Mesenchymal stem cell (in vitro differentiated cells and primary cell): ENCODE measurements at regions not wholly inside any gene's neighbourhood (a gene's known extent, or its start where the extent isn't known, plus 50 kb on each side); places are given as distances from the start of the nearest gene placed in this dataset.

Source experiments
- DNase-seq: peaks from one replicate; pipeline ENCODE4 v3.0.0-alpha.2; 2013
- H2AFZ ChIP-seq: one replicate; pipeline ENCODE4 v1.6.1; 2013; ENCODE audit warnings: low read depth, mild to moderate bottlenecking, control low read depth, inconsistent platforms, low read length, moderate library complexity
- H2AK5ac ChIP-seq: 2 replicates; pipeline ENCODE4 v1.6.1; 2013; ENCODE audit warnings: low read length, moderate library complexity, mild to moderate bottlenecking, inconsistent platforms; ENCODE audit not compliant: severe bottlenecking
- H2BK120ac ChIP-seq: one replicate; pipeline ENCODE4 v1.6.1; 2013; ENCODE audit warnings: low read depth, mild to moderate bottlenecking, inconsistent platforms, low read length, moderate library complexity
- H2BK12ac ChIP-seq, 2 experiments: one replicate each; pipeline ENCODE4 v1.6.1; 2013; ENCODE audit warnings: inconsistent platforms in 2 of 2, low read length in 2 of 2, mild to moderate bottlenecking in 2 of 2, moderate library complexity in 2 of 2, control low read depth in 1 of 2
- H2BK15ac ChIP-seq: one replicate; pipeline ENCODE4 v1.6.1; 2013; ENCODE audit warnings: mild to moderate bottlenecking, low read depth, inconsistent platforms; ENCODE audit not compliant: poor library complexity, severe bottlenecking
- H2BK5ac ChIP-seq: 2 replicates; pipeline ENCODE4 v1.6.1; 2013; ENCODE audit warnings: low read depth, mild to moderate bottlenecking, low read length, control low read depth, inconsistent platforms; ENCODE audit not compliant: poor library complexity, severe bottlenecking
- H3K14ac ChIP-seq, 2 experiments: one replicate each; pipeline ENCODE4 v1.6.1; 2013; ENCODE audit warnings: inconsistent platforms in 2 of 2, low read length in 2 of 2, control low read depth in 1 of 2, mild to moderate bottlenecking in 1 of 2, moderate library complexity in 1 of 2
- H3K18ac ChIP-seq, 2 experiments: one replicate each; pipeline ENCODE4 v1.6.1; 2013; ENCODE audit warnings: inconsistent platforms in 2 of 2, low read length in 2 of 2, control low read depth in 1 of 2, low read depth in 1 of 2, mild to moderate bottlenecking in 1 of 2
- H3K23ac ChIP-seq, 2 experiments: one replicate each; pipeline ENCODE4 v1.6.1; 2013; ENCODE audit warnings: inconsistent platforms in 2 of 2, low read length in 2 of 2, mild to moderate bottlenecking in 2 of 2, moderate library complexity in 2 of 2, control low read depth in 1 of 2
- H3K27ac ChIP-seq: 2 replicates; pipeline ENCODE4 v1.5.1; 2013; ENCODE audit warnings: mild to moderate bottlenecking, moderate library complexity, low read length, control low read depth, inconsistent platforms; ENCODE audit not compliant: poor library complexity, severe bottlenecking
- H3K27me3 ChIP-seq, 2 experiments: 2 replicates each; pipeline versions ENCODE4 v1.6.1 to v1.7.0; 2013; ENCODE audit warnings: low read length in 2 of 2, mild to moderate bottlenecking in 2 of 2, moderate library complexity in 2 of 2, control low read depth in 1 of 2, inconsistent platforms in 1 of 2; ENCODE audit not compliant: control insufficient read depth in 1 of 2, insufficient read depth in 1 of 2
- H3K36me3 ChIP-seq, 2 experiments: 2 replicates each; pipeline versions ENCODE4 v1.6.1 to v1.7.0; 2013; ENCODE audit warnings: low read length in 2 of 2, control low read depth in 1 of 2, inconsistent platforms in 1 of 2, low read depth in 1 of 2, mild to moderate bottlenecking in 1 of 2; ENCODE audit not compliant: insufficient read depth in 2 of 2, control insufficient read depth in 1 of 2
- H3K4ac ChIP-seq, 2 experiments: one replicate each; pipeline ENCODE4 v1.6.1; 2013; ENCODE audit warnings: inconsistent platforms in 2 of 2, low read length in 2 of 2, mild to moderate bottlenecking in 2 of 2, moderate library complexity in 2 of 2, control low read depth in 1 of 2, low read depth in 1 of 2
- H3K4me1 ChIP-seq: 2 replicates; pipeline ENCODE4 v1.6.1; 2013; ENCODE audit warnings: low read depth, low read length, control low read depth; ENCODE audit not compliant: control insufficient read depth, insufficient read depth
- H3K4me2 ChIP-seq: 2 replicates; pipeline ENCODE4 v1.6.1; 2013; ENCODE audit warnings: low read length, mild to moderate bottlenecking, inconsistent platforms; ENCODE audit not compliant: poor library complexity, severe bottlenecking
- H3K4me3 ChIP-seq, 2 experiments: 2 replicates each; pipeline versions ENCODE4 v1.5.1 to v1.7.0; 2013; ENCODE audit warnings: low read length in 2 of 2, mild to moderate bottlenecking in 2 of 2, control low read depth in 1 of 2, low read depth in 1 of 2; ENCODE audit not compliant: insufficient read depth in 1 of 2
- H3K79me1 ChIP-seq: replicated peaks from 2 replicates; pipeline ENCODE4 v1.6.1; 2013; ENCODE audit warnings: mild to moderate bottlenecking, control low read depth, low read length, inconsistent platforms; ENCODE audit not compliant: poor library complexity, severe bottlenecking
- H3K9ac ChIP-seq: 2 replicates; pipeline ENCODE4 v1.7.0; 2013; ENCODE audit warnings: mild to moderate bottlenecking, low read length, moderate library complexity
- H3K9me3 ChIP-seq: 2 replicates; pipeline ENCODE4 v1.7.0; 2013; ENCODE audit warnings: mild to moderate bottlenecking, low read length; ENCODE audit not compliant: control insufficient read depth
- H4K8ac ChIP-seq: one replicate; pipeline ENCODE4 v1.6.1; 2013; ENCODE audit warnings: inconsistent platforms, mild to moderate bottlenecking, low read length, moderate library complexity
- H4K91ac ChIP-seq: one replicate; pipeline ENCODE4 v1.6.1; 2013; ENCODE audit warnings: mild to moderate bottlenecking, low read length, inconsistent platforms
- whole genome bisulfite sequencing: methylation state at CpG from one replicate; pipeline ENCODE4 v1.1.7; 2013; ENCODE audit warnings: mixed read lengths; 5-methylcytosine and 5-hydroxymethylcytosine counted together

DNA sequence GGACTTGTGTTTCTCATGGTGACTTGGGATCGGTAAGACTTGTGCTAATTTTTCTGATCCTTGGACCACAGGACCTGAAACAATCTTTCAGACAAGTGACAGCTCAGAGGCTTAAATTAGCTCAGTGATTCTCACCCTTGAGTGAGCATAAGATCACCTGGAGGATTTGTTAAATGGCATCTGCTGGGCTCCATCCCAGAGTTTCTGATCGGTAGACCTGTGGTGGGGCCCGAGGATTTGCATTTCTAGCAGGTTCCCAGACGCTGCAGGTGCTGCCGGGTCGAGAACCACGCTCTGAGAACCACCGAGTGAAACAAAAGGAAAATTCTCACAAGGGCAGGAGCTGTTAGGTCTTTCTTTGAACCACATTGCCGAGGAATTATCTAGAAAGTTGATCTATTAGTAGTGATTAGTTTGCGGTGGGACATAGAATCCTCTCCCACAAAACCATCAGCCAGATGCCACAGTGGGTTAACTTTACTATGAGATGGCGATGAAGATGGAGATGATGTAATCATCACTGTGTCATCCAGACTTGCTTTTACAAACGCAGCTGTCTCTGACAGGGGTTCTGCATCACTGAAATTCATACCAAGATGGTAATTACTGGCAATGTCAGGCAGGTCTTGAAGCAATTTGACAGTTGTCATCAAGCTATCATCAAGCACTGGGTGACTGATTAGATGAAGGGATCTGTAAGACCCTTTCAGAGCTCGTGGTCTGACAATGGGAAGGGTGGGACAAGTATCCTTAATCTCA, 184.0 kb downstream of the AACS start:
- Histone ChIP-seq H3K9me3 (no peaks in the 10 kb centered on the region), H3K27me3 (peaks cover 4 to 23% of the 10 kb centered on the region in 2 experiments), H2BK120ac (no peak overlapping the region), H3K23ac (no peak overlapping the region), H3K36me3 (no peaks in the 10 kb centered on the region), H2BK5ac (no peak overlapping the region), H3K18ac (no peak overlapping the region), H4K91ac (no peak overlapping the region), H4K8ac (no peak overlapping the region), H3K4me3 (no peak overlapping the region), H3K4ac (no peak overlapping the region), H3K4me2 (no peak overlapping the region), H2AK5ac (no peak overlapping the region), H2BK15ac (no peak overlapping the region), H2AFZ (no peak overlapping the region), H3K79me1 (no peaks in the 10 kb centered on the region), H2BK12ac (no peak overlapping the region), H3K14ac (no peak overlapping the region), H3K4me1 (no peaks in the 10 kb centered on the region), H3K27ac (no peak overlapping the region), H3K9ac (no peak overlapping the region)
- no peak for DNase-seq
- WGBS = 71% methylated on average over 12 of the region's 13 CpGs

DNA sequence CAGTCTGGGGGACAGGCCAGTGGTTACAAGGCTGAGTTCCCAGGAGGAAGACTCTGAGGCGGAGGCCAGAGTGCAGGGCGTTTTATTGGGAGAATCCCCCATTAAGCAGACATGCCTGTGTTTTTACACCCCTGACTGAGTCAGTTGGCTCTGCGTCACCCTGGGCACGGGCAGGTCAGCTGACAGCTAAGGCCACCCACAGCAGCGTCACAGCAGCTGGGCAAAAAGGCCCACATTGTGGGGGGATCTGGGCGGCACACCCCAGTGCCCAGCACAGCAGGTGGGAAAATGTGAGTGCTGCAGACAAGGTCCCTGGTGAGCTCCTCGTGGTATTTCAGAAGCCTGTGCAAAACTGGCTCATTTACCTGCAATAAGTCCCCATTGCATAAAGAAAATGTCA, 184.7 kb downstream of the AACS start:
- no peak for DNase-seq
- no peak overlapping the region for H3K4ac ChIP-seq
- no peak overlapping the region for H2BK120ac ChIP-seq
- no peak overlapping the region for H4K8ac ChIP-seq
- H3K27me3 ChIP-seq = peaks cover 4 to 19% of the 10 kb centered on the region in 2 experiments
- no peak overlapping the region for H3K9ac ChIP-seq
- H3K18ac ChIP-seq = no peak overlapping the region
- no peak overlapping the region for H3K23ac ChIP-seq
- H2BK15ac ChIP-seq = no peak overlapping the region
- H3K4me3 ChIP-seq = no peak overlapping the region
- H4K91ac ChIP-seq = no peak overlapping the region
- H2AFZ ChIP-seq = no peak overlapping the region
- H3K4me1 ChIP-seq = no peaks in the 10 kb centered on the region
- no peak overlapping the region for H3K14ac ChIP-seq
- no peak overlapping the region for H3K4me2 ChIP-seq
- no peaks in the 10 kb centered on the region for H3K9me3 ChIP-seq
- H2BK12ac ChIP-seq = no peak overlapping the region
- H3K36me3 ChIP-seq = no peaks in the 10 kb centered on the region
- no peak overlapping the region for H2BK5ac ChIP-seq
- WGBS = 66% methylated on average over 7 of the region's 7 CpGs
- no peaks in the 10 kb centered on the region for H3K79me1 ChIP-seq
- no peak overlapping the region for H2AK5ac ChIP-seq
- no peak overlapping the region for H3K27ac ChIP-seq

DNA sequence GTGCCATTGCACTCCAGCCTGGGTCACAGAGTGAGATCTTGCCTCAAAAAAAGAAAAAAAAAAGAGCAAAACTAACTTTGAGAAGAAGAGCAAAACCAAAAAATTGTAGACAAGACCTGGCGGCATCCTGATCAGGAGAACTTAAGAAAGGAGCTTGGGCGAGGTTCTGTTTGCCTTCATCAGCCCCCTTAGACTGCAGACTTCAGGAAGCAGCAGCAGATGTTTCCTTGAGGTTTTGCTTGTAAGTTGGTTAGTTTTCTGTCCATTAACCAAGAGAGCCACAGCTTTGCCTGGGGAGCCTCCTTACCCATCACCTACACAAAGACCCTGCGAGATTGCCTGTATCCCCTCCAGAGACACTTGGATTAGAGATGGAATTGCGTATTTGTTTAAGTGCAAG, 189.0 kb downstream of the AACS start:
- no peak overlapping the region for H3K14ac ChIP-seq
- WGBS = 91% methylated on average over 2 of the region's 4 CpGs
- DNase-seq = no peak
- no peak overlapping the region for H3K23ac ChIP-seq
- H3K27me3 ChIP-seq = peaks cover 0 to 6% of the 10 kb centered on the region in 2 experiments
- H4K8ac ChIP-seq = no peak overlapping the region
- H3K36me3 ChIP-seq = no peaks in the 10 kb centered on the region
- H4K91ac ChIP-seq = no peak overlapping the region
- H2BK12ac ChIP-seq = no peak overlapping the region
- no peak overlapping the region for H3K4me3 ChIP-seq
- H2BK120ac ChIP-seq = no peak overlapping the region
- no peak overlapping the region for H2BK15ac ChIP-seq
- no peak overlapping the region for H3K4ac ChIP-seq
- no peaks in the 10 kb centered on the region for H3K79me1 ChIP-seq
- no peak overlapping the region for H3K9ac ChIP-seq
- no peak overlapping the region for H2AK5ac ChIP-seq
- H3K18ac ChIP-seq = no peak overlapping the region
- no peak overlapping the region for H3K4me2 ChIP-seq
- no peaks in the 10 kb centered on the region for H3K4me1 ChIP-seq
- H2AFZ ChIP-seq = no peak overlapping the region
- H3K27ac ChIP-seq = no peak overlapping the region
- no peak overlapping the region for H2BK5ac ChIP-seq
- no peaks in the 10 kb centered on the region for H3K9me3 ChIP-seq

DNA sequence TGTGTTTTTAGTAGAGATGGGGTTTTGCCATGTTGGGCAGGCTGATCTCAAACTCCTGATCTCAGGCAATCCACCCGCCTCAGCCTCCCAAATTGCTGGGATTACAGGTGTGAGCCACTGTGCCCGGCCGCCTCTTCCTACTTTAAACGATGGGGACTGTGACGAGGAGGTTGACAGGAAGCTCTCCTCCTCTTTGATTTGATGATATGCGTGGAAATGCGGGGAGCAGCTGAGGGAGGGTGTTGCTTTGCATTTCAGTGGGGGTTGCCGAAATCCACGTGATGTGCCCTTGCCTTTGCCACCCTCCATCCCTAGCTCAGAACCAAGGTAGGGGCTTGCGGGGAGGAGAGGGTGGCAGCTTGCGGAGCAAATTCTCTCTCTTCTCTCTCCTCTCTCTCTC, 189.6 kb downstream of the AACS start:
- Histone ChIP-seq H2AFZ (no peak overlapping the region), H2BK120ac (no peak overlapping the region), H3K4ac (no peak overlapping the region), H3K4me3 (no peak overlapping the region), H3K18ac (no peak overlapping the region), H3K36me3 (no peaks in the 10 kb centered on the region), H3K4me1 (no peaks in the 10 kb centered on the region), H2BK5ac (no peak overlapping the region), H3K4me2 (no peak overlapping the region), H3K14ac (no peak overlapping the region), H3K27me3 (peaks cover 0 to 6% of the 10 kb centered on the region in 2 experiments), H3K27ac (no peak overlapping the region), H4K8ac (no peak overlapping the region), H2AK5ac (no peak overlapping the region), H3K9me3 (no peaks in the 10 kb centered on the region), H3K9ac (no peak overlapping the region), H2BK15ac (no peak overlapping the region), H4K91ac (no peak overlapping the region), H2BK12ac (no peak overlapping the region), H3K79me1 (no peaks in the 10 kb centered on the region), H3K23ac (no peak overlapping the region)
- 75% methylated on average over 9 of the region's 11 CpGs for WGBS
- no peak for DNase-seq
